ENCODE measurements at regions not wholly inside any gene's neighbourhood (a gene's known extent, or its start where the extent isn't known, plus 50 kb on each side); places are given as distances from the start of the nearest gene placed in this dataset.

DNA sequence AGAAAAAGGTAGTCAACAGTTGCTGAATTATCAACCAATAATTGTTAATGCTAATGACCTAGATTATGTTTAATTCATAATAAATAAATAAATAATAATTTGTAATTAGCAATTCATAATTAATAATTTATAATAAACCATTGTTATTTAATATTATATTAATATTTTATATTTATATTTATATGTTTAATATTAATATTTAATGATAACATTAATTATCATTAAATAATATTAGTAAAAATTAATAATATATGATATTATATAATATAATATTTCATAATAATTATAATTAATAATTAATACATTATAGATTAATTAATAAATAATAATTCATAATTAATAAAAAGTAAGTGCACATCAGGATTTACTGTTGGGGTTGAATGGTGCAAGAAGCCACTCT lies 389.4 kb upstream of the RGPD4 start:
- H3K27me3 ChIP-seq (ENCODE audit: control insufficient read depth, insufficient read depth, low read length): no peaks in the 10 kb centered on the region
- no peaks in the 10 kb centered on the region for H3K4me1 ChIP-seq (ENCODE audit: control insufficient read depth, insufficient read depth, low read length)
- H3K4me3 ChIP-seq (ENCODE audit: low read depth, low read length): no peak overlapping the region

DNA sequence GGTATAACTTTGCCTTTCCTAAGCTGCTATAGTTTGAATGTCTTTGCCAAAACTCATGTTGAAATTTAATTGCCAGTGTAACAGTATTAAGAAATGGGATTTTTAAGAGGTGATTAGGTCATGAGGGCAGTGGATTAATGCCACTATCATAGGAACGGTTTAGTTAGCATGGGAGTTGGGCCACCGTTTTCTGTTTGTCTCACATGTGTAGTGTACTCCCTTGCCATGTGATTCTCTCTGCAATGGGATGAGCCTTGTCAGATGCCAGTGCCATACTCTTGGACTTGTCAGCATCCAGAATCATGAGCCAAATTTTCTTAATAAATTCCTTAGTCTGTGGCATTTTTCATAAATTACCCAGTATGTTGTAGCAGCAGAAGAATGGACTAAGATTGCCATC lies 388.9 kb upstream of the RGPD4 start:
- Histone ChIP-seq H3K27ac (ENCODE audit: low read depth, low read length) (no peak overlapping the region), H3K9ac (ENCODE audit: low read length) (no peak overlapping the region), H3K9me3 (ENCODE audit: control insufficient read depth, insufficient read depth, low read depth, low read length) (no peaks in the 10 kb centered on the region), H3K4me1 (ENCODE audit: control insufficient read depth, insufficient read depth, low read length) (no peaks in the 10 kb centered on the region), H3K36me3 (ENCODE audit: control insufficient read depth, insufficient read depth, low read length) (no peaks in the 10 kb centered on the region), H3K4me3 (ENCODE audit: low read depth, low read length) (no peak overlapping the region), H3K27me3 (ENCODE audit: control insufficient read depth, insufficient read depth, low read length) (no peaks in the 10 kb centered on the region)

More for the DNA sequence above, 389.4 kb upstream of the RGPD4 start:
- no peaks in the 10 kb centered on the region for H3K36me3 ChIP-seq (ENCODE audit: control insufficient read depth, insufficient read depth, low read length)
- H3K27ac ChIP-seq (ENCODE audit: low read depth, low read length): no peak overlapping the region
- no peaks in the 10 kb centered on the region for H3K9me3 ChIP-seq (ENCODE audit: control insufficient read depth, insufficient read depth, low read depth, low read length)
- H3K9ac ChIP-seq (ENCODE audit: low read length): no peak overlapping the region

DNA sequence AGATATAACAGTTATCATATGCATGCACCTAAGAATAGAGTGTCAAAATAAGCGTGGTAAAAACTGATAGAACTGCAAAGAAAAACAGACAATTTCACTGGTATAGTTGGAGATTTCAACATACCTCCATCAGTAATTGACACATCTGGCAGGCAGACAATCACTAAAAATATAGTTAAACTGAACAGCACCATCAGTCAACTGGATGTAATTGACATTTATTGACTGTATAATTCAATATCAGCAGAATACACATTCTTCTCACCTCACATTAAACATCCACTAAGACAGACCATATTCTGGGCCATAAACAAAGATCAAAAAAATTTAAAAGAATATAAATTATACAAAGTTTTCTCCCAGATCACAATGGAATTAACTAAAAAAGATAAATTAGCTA lies 378.5 kb upstream of the RGPD4 start:
- H3K4me3 ChIP-seq (ENCODE audit: low read depth, low read length): no peak overlapping the region
- H3K36me3 ChIP-seq (ENCODE audit: control insufficient read depth, insufficient read depth, low read length): no peaks in the 10 kb centered on the region
- no peaks in the 10 kb centered on the region for H3K9me3 ChIP-seq (ENCODE audit: control insufficient read depth, insufficient read depth, low read depth, low read length)
- no peaks in the 10 kb centered on the region for H3K4me1 ChIP-seq (ENCODE audit: control insufficient read depth, insufficient read depth, low read length)
- H3K27me3 ChIP-seq (ENCODE audit: control insufficient read depth, insufficient read depth, low read length): no peaks in the 10 kb centered on the region
- no peak overlapping the region for H3K27ac ChIP-seq (ENCODE audit: low read depth, low read length)
- H3K9ac ChIP-seq (ENCODE audit: low read length): no peak overlapping the region

DNA sequence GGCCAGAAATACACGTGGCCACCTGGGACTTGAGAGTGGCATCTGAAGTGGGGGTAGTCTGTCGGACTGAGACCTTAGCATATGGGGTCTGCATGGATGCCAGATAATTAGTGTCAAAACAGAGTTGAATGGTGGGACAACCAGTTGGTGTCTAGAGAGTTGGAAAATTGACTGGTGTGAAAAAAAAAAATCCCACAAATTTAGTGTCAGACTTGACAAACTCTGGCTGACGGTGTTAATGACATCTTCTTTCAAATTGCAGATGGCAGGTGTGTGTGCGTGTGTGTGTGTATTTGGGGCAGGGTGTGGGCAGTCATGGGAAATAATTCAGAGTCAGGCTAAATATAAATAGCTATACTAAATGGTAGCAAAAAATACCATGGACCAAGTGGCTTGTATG lies 365.4 kb upstream of the RGPD4 start:
- Histone ChIP-seq H3K9me3 (ENCODE audit: control insufficient read depth, insufficient read depth, low read depth, low read length) (no peaks in the 10 kb centered on the region), H3K4me1 (ENCODE audit: control insufficient read depth, insufficient read depth, low read length) (no peaks in the 10 kb centered on the region), H3K9ac (ENCODE audit: low read length) (no peak overlapping the region), H3K27me3 (ENCODE audit: control insufficient read depth, insufficient read depth, low read length) (no peaks in the 10 kb centered on the region), H3K36me3 (ENCODE audit: control insufficient read depth, insufficient read depth, low read length) (no peaks in the 10 kb centered on the region), H3K27ac (ENCODE audit: low read depth, low read length) (no peak overlapping the region), H3K4me3 (ENCODE audit: low read depth, low read length) (no peak overlapping the region)

DNA sequence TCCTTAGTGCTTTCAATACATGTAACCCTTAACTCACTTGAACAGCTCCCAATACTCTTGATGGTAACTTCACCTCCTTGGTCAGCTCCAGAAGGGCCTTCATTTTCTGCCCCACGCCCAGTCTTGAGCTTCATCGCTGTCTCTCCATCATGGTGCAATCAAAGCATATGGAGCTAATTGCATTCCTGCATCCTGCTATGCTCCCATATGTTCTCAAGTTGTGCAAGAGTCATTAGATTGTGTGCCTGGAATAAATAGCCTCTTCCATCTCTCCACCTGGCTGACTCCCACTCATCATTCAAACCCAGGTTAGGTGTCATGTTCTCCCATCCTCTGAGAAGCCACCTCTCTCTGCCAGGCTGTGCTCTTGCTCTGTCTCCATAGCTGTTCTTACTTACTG lies 364.5 kb upstream of the RGPD4 start:
- Histone ChIP-seq H3K27me3 (ENCODE audit: control insufficient read depth, insufficient read depth, low read length) (no peaks in the 10 kb centered on the region), H3K4me1 (ENCODE audit: control insufficient read depth, insufficient read depth, low read length) (no peaks in the 10 kb centered on the region), H3K27ac (ENCODE audit: low read depth, low read length) (no peak overlapping the region), H3K4me3 (ENCODE audit: low read depth, low read length) (no peak overlapping the region), H3K9me3 (ENCODE audit: control insufficient read depth, insufficient read depth, low read depth, low read length) (no peaks in the 10 kb centered on the region), H3K36me3 (ENCODE audit: control insufficient read depth, insufficient read depth, low read length) (no peaks in the 10 kb centered on the region), H3K9ac (ENCODE audit: low read length) (no peak overlapping the region)

DNA sequence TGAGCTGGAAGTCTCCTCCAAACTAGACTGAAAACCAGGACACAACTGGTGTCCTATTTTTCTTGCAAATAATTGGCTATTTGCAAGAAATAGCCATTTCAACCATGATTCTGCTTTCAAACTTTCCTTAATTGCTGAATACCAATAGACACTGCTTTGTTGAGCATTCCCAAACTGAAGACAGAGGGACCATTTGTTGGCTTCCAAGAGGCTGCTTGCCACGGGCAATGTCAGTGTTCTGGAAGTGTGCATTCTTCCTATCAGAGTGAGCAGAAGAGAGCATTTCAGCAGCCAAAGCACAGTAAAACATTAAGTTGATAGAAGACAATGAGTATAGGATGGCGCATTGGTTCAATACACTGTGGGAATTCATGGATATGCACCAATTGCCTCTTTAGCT lies 360.5 kb upstream of the RGPD4 start:
- Histone ChIP-seq H3K9ac (ENCODE audit: low read length) (no peak overlapping the region), H3K27ac (ENCODE audit: low read depth, low read length) (no peak overlapping the region)

DNA sequence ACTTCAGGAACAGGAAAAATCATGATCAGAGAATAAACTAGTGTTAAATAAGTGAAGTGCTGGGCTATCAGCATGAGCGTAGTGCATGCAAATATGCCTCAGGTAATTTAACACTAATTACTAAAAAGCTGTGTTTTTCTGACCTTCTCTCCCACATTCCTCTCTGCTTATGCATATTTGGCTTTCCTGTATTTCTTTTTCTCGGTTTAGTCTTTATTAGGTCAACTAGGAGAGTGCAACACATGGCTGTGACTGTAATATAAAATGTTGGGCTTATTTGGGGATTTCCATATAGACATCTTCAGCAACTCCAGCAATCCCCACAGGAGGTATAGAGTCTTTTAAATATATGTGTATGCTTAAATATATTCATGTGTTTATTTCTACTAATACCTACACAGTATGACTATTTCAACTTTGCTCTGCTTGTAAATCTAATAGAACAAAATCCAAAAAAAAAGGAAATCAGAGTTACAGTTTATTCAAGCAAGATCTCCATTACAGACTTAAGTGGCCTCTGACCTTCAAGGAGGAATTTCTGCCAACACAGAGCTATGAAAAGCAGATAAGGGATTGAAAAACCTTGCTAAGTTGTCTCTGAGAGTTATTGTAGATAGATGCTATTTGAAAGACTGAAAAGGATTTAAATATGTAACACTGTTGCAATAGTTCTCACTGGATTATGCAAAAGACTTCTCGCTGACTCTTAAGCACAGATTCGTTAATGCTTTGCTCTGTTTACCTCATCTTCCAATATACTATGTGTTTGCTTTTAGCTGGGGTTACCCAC lies 359.5 kb upstream of the RGPD4 start:
- no peaks in the 10 kb centered on the region for H3K27me3 ChIP-seq (ENCODE audit: control insufficient read depth, insufficient read depth, low read length)
- no peak overlapping the region for H3K4me3 ChIP-seq (ENCODE audit: low read depth, low read length)

More for the DNA sequence above, 360.5 kb upstream of the RGPD4 start:
- peaks cover 6% of the 10 kb centered on the region; the same call in 1 of the 2 replicates for H3K9me3 ChIP-seq (ENCODE audit: control insufficient read depth, insufficient read depth, low read depth, low read length)
- no peaks in the 10 kb centered on the region for H3K4me1 ChIP-seq (ENCODE audit: control insufficient read depth, insufficient read depth, low read length)
- H3K27me3 ChIP-seq (ENCODE audit: control insufficient read depth, insufficient read depth, low read length): no peaks in the 10 kb centered on the region
- no peaks in the 10 kb centered on the region for H3K36me3 ChIP-seq (ENCODE audit: control insufficient read depth, insufficient read depth, low read length)
- no peak overlapping the region for H3K4me3 ChIP-seq (ENCODE audit: low read depth, low read length)

DNA sequence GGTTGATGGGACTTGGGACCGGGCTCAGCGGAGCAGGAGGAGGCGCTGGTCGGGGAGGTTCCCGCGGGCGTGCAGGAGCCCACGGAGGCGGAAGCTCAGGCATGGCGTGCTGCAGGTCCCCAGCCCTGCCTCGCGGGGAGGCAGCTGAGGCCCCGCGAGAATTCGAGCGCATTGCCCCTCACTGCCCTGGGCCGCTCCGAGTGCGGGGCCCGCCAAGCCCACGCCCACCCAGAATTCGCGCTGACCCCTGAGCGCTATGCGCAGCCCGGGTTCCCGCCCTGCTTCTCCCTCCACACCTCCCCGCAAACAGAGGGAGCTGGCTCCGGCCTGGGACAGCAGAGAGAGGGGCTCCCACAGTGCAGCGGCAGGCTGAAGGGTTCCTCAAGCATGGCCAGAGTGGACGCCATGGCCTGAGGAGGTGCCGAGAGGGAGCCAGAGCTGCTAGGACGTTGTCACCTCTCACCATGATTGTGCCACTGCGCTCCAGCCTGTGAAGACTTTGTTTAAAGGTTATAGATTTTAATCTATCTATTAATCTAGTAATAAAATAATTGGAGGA lies 357.2 kb upstream of the RGPD4 start:
- Histone ChIP-seq H3K9ac (ENCODE audit: low read length) (no peak overlapping the region), H3K27ac (ENCODE audit: low read depth, low read length) (no peak overlapping the region), H3K4me1 (ENCODE audit: control insufficient read depth, insufficient read depth, low read length) (no peaks in the 10 kb centered on the region), H3K9me3 (ENCODE audit: control insufficient read depth, insufficient read depth, low read depth, low read length) (peaks cover 6% of the 10 kb centered on the region; the same call in 1 of the 2 replicates), H3K4me3 (ENCODE audit: low read depth, low read length) (no peak overlapping the region), H3K36me3 (ENCODE audit: control insufficient read depth, insufficient read depth, low read length) (no peaks in the 10 kb centered on the region), H3K27me3 (ENCODE audit: control insufficient read depth, insufficient read depth, low read length) (no peaks in the 10 kb centered on the region)

More for the DNA sequence above, 359.5 kb upstream of the RGPD4 start:
- no peaks in the 10 kb centered on the region for H3K36me3 ChIP-seq (ENCODE audit: control insufficient read depth, insufficient read depth, low read length)
- H3K27ac ChIP-seq (ENCODE audit: low read depth, low read length): no peak overlapping the region
- no peak overlapping the region for H3K9ac ChIP-seq (ENCODE audit: low read length)
- peaks cover 6% of the 10 kb centered on the region; the same call in 1 of the 2 replicates for H3K9me3 ChIP-seq (ENCODE audit: control insufficient read depth, insufficient read depth, low read depth, low read length)
- H3K4me1 ChIP-seq (ENCODE audit: control insufficient read depth, insufficient read depth, low read length): no peaks in the 10 kb centered on the region

DNA sequence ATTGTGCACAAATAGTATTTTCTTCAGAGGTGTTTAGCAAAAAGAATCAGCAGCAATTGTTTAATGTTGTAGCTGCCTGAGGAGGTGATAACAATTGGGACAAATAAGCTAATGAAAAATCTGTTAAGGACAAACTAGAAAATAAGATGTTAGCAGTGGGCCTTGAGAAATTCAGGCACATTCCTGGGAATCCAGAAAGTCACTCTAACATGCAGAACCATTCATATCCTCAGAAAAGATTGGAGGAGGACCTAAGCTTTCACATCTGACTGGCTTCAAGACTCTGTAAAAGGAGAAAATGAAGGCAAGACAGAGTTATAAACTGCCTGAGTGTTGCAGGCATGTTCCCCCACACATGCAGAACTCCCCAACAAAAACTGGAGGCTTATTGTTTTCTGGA lies 353.5 kb upstream of the RGPD4 start:
- H3K27ac ChIP-seq (ENCODE audit: low read depth, low read length): no peak overlapping the region
- peaks cover 12% of the 10 kb centered on the region for H3K9me3 ChIP-seq (ENCODE audit: control insufficient read depth, insufficient read depth, low read depth, low read length)

DNA sequence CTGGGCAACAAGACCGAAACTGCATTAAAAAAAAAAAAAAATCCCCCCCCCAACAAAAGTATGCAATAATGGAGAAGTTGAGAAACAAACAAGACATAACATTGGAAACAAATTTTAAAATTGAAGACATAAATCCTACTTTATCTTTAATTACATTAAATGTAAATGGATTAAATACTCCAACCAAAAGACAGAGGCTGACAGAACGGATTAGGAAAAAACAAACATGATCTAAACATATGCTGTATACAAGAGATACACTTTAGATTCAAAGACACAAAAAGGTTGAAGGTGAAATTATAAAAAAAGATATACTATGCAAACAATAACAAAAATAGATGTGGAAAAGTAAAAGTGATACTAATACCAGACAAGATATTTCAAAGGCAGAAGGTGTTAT lies 350.8 kb upstream of the RGPD4 start:
- Histone ChIP-seq H3K27me3 (ENCODE audit: control insufficient read depth, insufficient read depth, low read length) (no peaks in the 10 kb centered on the region), H3K4me1 (ENCODE audit: control insufficient read depth, insufficient read depth, low read length) (no peaks in the 10 kb centered on the region), H3K27ac (ENCODE audit: low read depth, low read length) (no peak overlapping the region), H3K36me3 (ENCODE audit: control insufficient read depth, insufficient read depth, low read length) (no peaks in the 10 kb centered on the region), H3K4me3 (ENCODE audit: low read depth, low read length) (no peak overlapping the region), H3K9me3 (ENCODE audit: control insufficient read depth, insufficient read depth, low read depth, low read length) (peaks cover 7% of the 10 kb centered on the region; the same call in 1 of the 2 replicates), H3K9ac (ENCODE audit: low read length) (no peak overlapping the region)

More for the DNA sequence above, 353.5 kb upstream of the RGPD4 start:
- Histone ChIP-seq H3K27me3 (ENCODE audit: control insufficient read depth, insufficient read depth, low read length) (no peaks in the 10 kb centered on the region), H3K36me3 (ENCODE audit: control insufficient read depth, insufficient read depth, low read length) (no peaks in the 10 kb centered on the region), H3K4me1 (ENCODE audit: control insufficient read depth, insufficient read depth, low read length) (no peaks in the 10 kb centered on the region), H3K9ac (ENCODE audit: low read length) (no peak overlapping the region), H3K4me3 (ENCODE audit: low read depth, low read length) (no peak overlapping the region)

DNA sequence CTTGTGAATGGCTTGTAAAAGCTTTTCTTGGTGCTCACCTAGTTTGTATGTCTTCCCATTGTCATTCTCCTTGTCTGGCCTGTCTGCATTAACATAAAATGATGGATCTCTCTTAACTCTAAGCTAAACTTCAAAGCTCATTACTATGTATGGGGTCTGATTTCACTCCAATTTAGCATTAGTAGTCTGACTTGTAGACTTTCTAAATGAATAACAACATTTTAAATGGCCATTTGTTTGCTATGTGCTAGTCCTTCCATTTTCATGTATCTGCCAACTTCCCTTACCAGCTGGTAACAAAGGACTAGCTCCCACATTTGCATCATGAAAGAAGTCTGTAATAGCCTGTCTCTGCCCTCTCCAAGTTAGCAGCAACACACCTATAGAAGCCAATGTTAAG lies 324.2 kb upstream of the RGPD4 start:
- Histone ChIP-seq H3K4me1 (ENCODE audit: control insufficient read depth, insufficient read depth, low read length) (peaks cover 24% of the 10 kb centered on the region), H3K9me3 (ENCODE audit: control insufficient read depth, insufficient read depth, low read depth, low read length) (no peaks in the 10 kb centered on the region; the same call in 1 of the 2 replicates), H3K9ac (ENCODE audit: low read length) (peak overlapping the region; percentile 29), H3K27ac (ENCODE audit: low read depth, low read length) (peak overlapping the region; percentile 77), H3K4me3 (ENCODE audit: low read depth, low read length) (no peak overlapping the region), H3K36me3 (ENCODE audit: control insufficient read depth, insufficient read depth, low read length) (no peaks in the 10 kb centered on the region), H3K27me3 (ENCODE audit: control insufficient read depth, insufficient read depth, low read length) (no peaks in the 10 kb centered on the region)
